IMR-90 (cell line): ENCODE measurements at regions not wholly inside any gene's neighbourhood (a gene's known extent, or its start where the extent isn't known, plus 50 kb on each side); places are given as distances from the start of the nearest gene placed in this dataset.
A peak's percentile ranks its signal among the peaks of the same experiment; 100 is the strongest.

Experiments
- ATAC-seq: fragments of 200-7000 bp; cut with Tn5 transposase; 2 replicates; pipeline ENCODE4 v1.9.1; 2020; ENCODE audit warnings: low read depth, mild to moderate bottlenecking, moderate library complexity
- BruUV-seq: library from RNA; stranded (reverse); fragments of 400-500 nt; replicated peaks from 2 replicates; lab custom pipeline; 2021; lab: Mats Ljungman, UMichigan
- CTCF ChIA-PET: fragments of 300-600 bp; formaldehyde crosslinking; extraction: SDS; loops from one replicate; lab custom pipeline; 2021; ENCODE audit warnings: antibody characterized with exemption; lab: Yijun Ruan, JAX
- POLR2A ChIA-PET: fragments of 300-600 bp; sonication (Branson Sonifier 250); formaldehyde crosslinking; loops from one replicate; lab custom pipeline; 2022; ENCODE audit warnings: antibody characterized with exemption; ENCODE audit not compliant: unreplicated experiment; lab: Charles Lee
- DNase-seq: peaks from one replicate; pipeline ENCODE4 v3.0.0; 2013
- H2AFZ ChIP-seq: replicated peaks from 2 replicates; pipeline ENCODE3; 2013; ENCODE audit warnings: low read length, mild to moderate bottlenecking; ENCODE audit not compliant: poor library complexity
- H2AK5ac ChIP-seq: 2 replicates; pipeline ENCODE4 v1.6.1; 2013; ENCODE audit warnings: low read depth, low read length, inconsistent platforms
- H2AK9ac ChIP-seq: replicated peaks from 2 replicates; pipeline ENCODE3; 2013; ENCODE audit warnings: mild to moderate bottlenecking, low read depth, low read length, moderate library complexity; ENCODE audit not compliant: poor library complexity
- H2BK120ac ChIP-seq: 2 replicates; pipeline ENCODE4 v1.6.1; 2013; ENCODE audit warnings: low read depth, low read length, inconsistent platforms
- H2BK15ac ChIP-seq: 3 replicates; pipeline ENCODE4 v1.6.1; 2013; ENCODE audit warnings: low read depth, low read length, inconsistent platforms
- H2BK20ac ChIP-seq: 2 replicates; pipeline ENCODE4 v1.6.1; 2013; ENCODE audit warnings: low read depth, mild to moderate bottlenecking, inconsistent platforms, low read length, moderate library complexity
- H2BK5ac ChIP-seq: 2 replicates; pipeline ENCODE4 v1.6.1; 2013; ENCODE audit warnings: mild to moderate bottlenecking, low read depth, low read length, inconsistent platforms; ENCODE audit not compliant: poor library complexity, severe bottlenecking
- H3K14ac ChIP-seq: replicated peaks from 2 replicates; pipeline ENCODE4 v1.6.1; 2013; ENCODE audit warnings: low read depth, low read length, inconsistent platforms
- H3K18ac ChIP-seq: 2 replicates; pipeline ENCODE4 v1.6.1; 2013; ENCODE audit warnings: low read depth, low read length, control low read depth
- H3K23ac ChIP-seq: 2 replicates; pipeline ENCODE4 v1.6.1; 2013; ENCODE audit warnings: low read depth, low read length, inconsistent platforms
- H3K27ac ChIP-seq: 2 replicates; pipeline ENCODE4 v1.5.1; 2013; ENCODE audit warnings: mild to moderate bottlenecking, control low read depth, low read length; ENCODE audit not compliant: insufficient read depth
- H3K27me3 ChIP-seq: 2 replicates; pipeline ENCODE4 v1.6.1; 2013; ENCODE audit warnings: low read length; ENCODE audit not compliant: control insufficient read depth, insufficient read depth
- H3K36me3 ChIP-seq: 2 replicates; pipeline ENCODE4 v1.6.1; 2013; ENCODE audit warnings: low read length, mixed read lengths; ENCODE audit not compliant: control insufficient read depth, insufficient read depth
- H3K4ac ChIP-seq: 2 replicates; pipeline ENCODE4 v1.6.1; 2013; ENCODE audit warnings: low read depth, low read length, inconsistent platforms
- H3K4me1 ChIP-seq: 2 replicates; pipeline ENCODE4 v1.6.1; 2013; ENCODE audit warnings: low read length, mixed read lengths; ENCODE audit not compliant: control insufficient read depth, insufficient read depth
- H3K4me2 ChIP-seq: 2 replicates; pipeline ENCODE4 v1.6.1; 2013; ENCODE audit warnings: low read depth, mild to moderate bottlenecking, control low read depth, low read length, moderate library complexity
- H3K4me3 ChIP-seq: 2 replicates; pipeline ENCODE4 v1.5.1; 2013; ENCODE audit warnings: low read depth, mild to moderate bottlenecking, control low read depth, low read length, moderate library complexity; ENCODE audit not compliant: insufficient read depth
- H3K56ac ChIP-seq: 2 replicates; pipeline ENCODE4 v1.6.1; 2013; ENCODE audit warnings: low read length, inconsistent platforms; ENCODE audit not compliant: insufficient read depth; ENCODE audit errors: extremely low read depth
- H3K79me1 ChIP-seq, 2 experiments: 2 replicates each; pipeline ENCODE4 v1.6.1; 2013; ENCODE audit warnings: low read length in 2 of 2, inconsistent platforms in 1 of 2, low read depth in 1 of 2
- H3K9ac ChIP-seq: 2 replicates; pipeline ENCODE4 v1.6.1; 2013; ENCODE audit warnings: low read depth, low read length, control low read depth
- H3K9me1 ChIP-seq: 2 replicates; pipeline ENCODE4 v1.6.1; 2013; ENCODE audit warnings: low read length, inconsistent platforms; ENCODE audit not compliant: insufficient read depth
- H3K9me3 ChIP-seq: 2 replicates; pipeline ENCODE4 v1.6.1; 2013; ENCODE audit warnings: low read length; ENCODE audit not compliant: control insufficient read depth, insufficient read depth
- H4K20me1 ChIP-seq: 2 replicates; pipeline ENCODE4 v1.6.1; 2013; ENCODE audit warnings: low read length, inconsistent platforms; ENCODE audit not compliant: insufficient read depth
- H4K5ac ChIP-seq: 2 replicates; pipeline ENCODE4 v1.6.1; 2013; ENCODE audit warnings: mild to moderate bottlenecking, low read depth, low read length, control low read depth
- H4K8ac ChIP-seq, 2 experiments: 2 replicates each; pipeline ENCODE4 v1.6.1; 2013; ENCODE audit warnings: low read depth in 2 of 2, low read length in 2 of 2, control low read depth in 1 of 2, inconsistent platforms in 1 of 2
- H4K91ac ChIP-seq: 2 replicates; pipeline ENCODE4 v1.6.1; 2013; ENCODE audit warnings: low read depth, low read length, inconsistent platforms; ENCODE audit not compliant: insufficient read depth
- CHD1 ChIP-seq: IDR thresholded peaks from 2 replicates; pipeline ENCODE4 v1.6.1; 2012; ENCODE audit warnings: low read depth, low read length, improper control_type of control experiment
- CTCF ChIP-seq: conservative IDR thresholded peaks from 2 replicates; pipeline ENCODE4 v1.5.1; 2012; ENCODE audit warnings: mild to moderate bottlenecking, low read depth, low read length, improper control_type of control experiment
- MAFK ChIP-seq: IDR thresholded peaks from 2 replicates; pipeline ENCODE4 v1.6.1; 2012; ENCODE audit warnings: low read depth, low read length, improper control_type of control experiment
- POLR2A ChIP-seq: IDR thresholded peaks from 2 replicates; pipeline ENCODE4 v1.6.1; 2012; ENCODE audit warnings: mild to moderate bottlenecking, low read depth, low read length
- RAD21 ChIP-seq: IDR thresholded peaks from 2 replicates; pipeline ENCODE4 v1.6.1; 2012; ENCODE audit warnings: low read length, improper control_type of control experiment
- SMC3 ChIP-seq: fragments of 150-350 bp; IDR thresholded peaks from 2 replicates; pipeline ENCODE4 v1.6.1; 2016; ENCODE audit warnings: low read depth, mild to moderate bottlenecking, antibody characterized with exemption, low read length, moderate library complexity
- WGBS, 2 experiments: methylation state at CpG; one replicate each; pipeline versions ENCODE4 v1.1.5 to v1.1.7; 2013; ENCODE audit warnings: missing lambda C conversion rate in 2 of 2; ENCODE audit not compliant: insufficient read length in 1 of 2; ENCODE audit errors: extremely low coverage in 2 of 2; 5-methylcytosine and 5-hydroxymethylcytosine counted together
- dilution Hi-C: fragments of 300-500 bp; cut with HindIII; formaldehyde crosslinking; loops from one replicate; pipeline ENCODE4 v1.14.3; 2018; ENCODE audit warnings: low sequenced_read_pairs; ENCODE audit not compliant: unreplicated experiment
- in situ Hi-C: fragments of 300-500 bp; cut with MboI; formaldehyde crosslinking; loops from 3 replicates; pipeline ENCODE4 v1.14.3; 2019; ENCODE audit warnings: low sequenced_read_pairs, inconsistent platforms, mixed read lengths
- intact Hi-C: fragments of 100-400 bp; cut with micrococcal nuclease; formaldehyde crosslinking; loops from 2 replicates; pipeline ENCODE4 v1.10.0; 2022

GRCh38 chr10:77692782-77693181 lies 55.2 kb upstream of the KCNMA1 start:
- in situ Hi-C loops = no loop called here
- Histone ChIP-seq H2AK9ac (no peak overlapping the region), H4K20me1 (no peaks in the 10 kb centered on the region), H3K9me3 (no peaks in the 10 kb centered on the region), H3K4ac (no peak overlapping the region), H3K56ac (no peak overlapping the region), H2BK120ac (no peak overlapping the region), H2BK5ac (no peak overlapping the region), H2AFZ (peak overlapping the region; percentile 59), H3K4me1 (no peaks in the 10 kb centered on the region), H2BK15ac (no peak overlapping the region), H2BK20ac (no peak overlapping the region), H3K79me1 (no peaks in the 10 kb centered on the region), H3K27me3 (peaks cover 46% of the 10 kb centered on the region), H3K23ac (no peak overlapping the region), H2AK5ac (no peak overlapping the region), H4K91ac (no peak overlapping the region), H4K5ac (no peak overlapping the region), H3K36me3 (no peaks in the 10 kb centered on the region), H3K14ac (no peak overlapping the region), H3K4me3 (no peak overlapping the region), H3K9me1 (peaks cover 4% of the 10 kb centered on the region; the same call in 1 of the 2 replicates), H3K18ac (no peak overlapping the region), H3K27ac (no peak overlapping the region), H3K9ac (no peak overlapping the region), H3K4me2 (no peak overlapping the region), H4K8ac (no peak overlapping the region)
- POLR2A ChIA-PET = interaction anchor here (0.7 kb wide), 2 partner anchors 150 to 502 kb away, joined by 7 to 15 read pairs; no protein-coding TSS in a partner anchor
- intact Hi-C loops = no loop called here
- TF ChIP-seq RAD21 (peak; percentile 35; the same call in 1 of the 2 replicates), MAFK (no peak), CHD1 (no peak), SMC3 (no peak), POLR2A (no peak), CTCF (peak; percentile 28; the same call in 1 of the 2 replicates)
- WGBS, 2 experiments = no CpG with 5 or more reads among the region's 3 CpGs
- CTCF ChIA-PET = interaction anchor here (0.7 to 1.3 kb wide), 3 partner anchors 19 to 519 kb away, joined by 4 to 6 read pairs (median 5); no protein-coding TSS in a partner anchor
- no TSS peak for BruUV-seq
- peak; percentile 89 for ATAC-seq
- DNase-seq = peak; percentile 68
- dilution Hi-C loops = no loop called here
